ENCODE measurements at regions not wholly inside any gene's neighbourhood (a gene's known extent, or its start where the extent isn't known, plus 50 kb on each side); places are given as distances from the start of the nearest gene placed in this dataset.

DNA sequence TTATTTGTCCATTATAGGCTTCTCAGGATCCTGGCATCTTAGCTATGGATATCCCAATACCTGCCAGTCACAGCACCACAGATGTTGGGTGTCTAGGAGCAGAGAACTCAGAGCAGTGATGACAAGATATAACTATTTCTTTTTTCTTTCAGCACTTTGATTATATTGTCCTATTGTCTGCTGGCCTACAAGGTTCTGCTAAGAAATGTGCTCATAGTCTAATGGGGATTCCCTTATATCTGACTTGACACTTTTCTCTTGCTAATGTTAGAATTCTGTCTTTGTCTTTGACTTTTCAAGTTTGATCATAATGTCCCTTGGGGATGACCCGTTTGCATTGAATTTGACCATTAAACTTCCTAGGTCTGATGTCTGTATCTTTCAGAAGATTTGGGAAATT, 270.4 kb downstream of the OGFRL1 start:
- TF ChIP-seq, protein P1, sequence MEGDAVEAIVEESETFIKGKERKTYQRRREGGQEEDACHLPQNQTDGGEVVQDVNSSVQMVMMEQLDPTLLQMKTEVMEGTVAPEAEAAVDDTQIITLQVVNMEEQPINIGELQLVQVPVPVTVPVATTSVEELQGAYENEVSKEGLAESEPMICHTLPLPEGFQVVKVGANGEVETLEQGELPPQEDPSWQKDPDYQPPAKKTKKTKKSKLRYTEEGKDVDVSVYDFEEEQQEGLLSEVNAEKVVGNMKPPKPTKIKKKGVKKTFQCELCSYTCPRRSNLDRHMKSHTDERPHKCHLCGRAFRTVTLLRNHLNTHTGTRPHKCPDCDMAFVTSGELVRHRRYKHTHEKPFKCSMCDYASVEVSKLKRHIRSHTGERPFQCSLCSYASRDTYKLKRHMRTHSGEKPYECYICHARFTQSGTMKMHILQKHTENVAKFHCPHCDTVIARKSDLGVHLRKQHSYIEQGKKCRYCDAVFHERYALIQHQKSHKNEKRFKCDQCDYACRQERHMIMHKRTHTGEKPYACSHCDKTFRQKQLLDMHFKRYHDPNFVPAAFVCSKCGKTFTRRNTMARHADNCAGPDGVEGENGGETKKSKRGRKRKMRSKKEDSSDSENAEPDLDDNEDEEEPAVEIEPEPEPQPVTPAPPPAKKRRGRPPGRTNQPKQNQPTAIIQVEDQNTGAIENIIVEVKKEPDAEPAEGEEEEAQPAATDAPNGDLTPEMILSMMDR (IDR thresholded peaks at IDR 0.05): no peak
- TF ChIP-seq POLR2AphosphoS5 (IDR thresholded peaks at IDR 0.05; ENCODE audit: insufficient read depth in 1 of 2, low read depth in 1 of 2): no peak
